IMR-90 (cell line): ENCODE measurements at regions not wholly inside any gene's neighbourhood (a gene's known extent, or its start where the extent isn't known, plus 50 kb on each side); places are given as distances from the start of the nearest gene placed in this dataset.
"Not testable (repeated sequence)": the region's sequence is repeated elsewhere in the genome, so short reads cannot be mapped to it uniquely, and the experiment has no call there.

ENCODE experiments used
- BHLHE40 ChIP-seq: fragments of 150-350 bp; IDR thresholded peaks from 2 replicates; pipeline ENCODE4 v1.6.1; 2016; ENCODE audit warnings: mild to moderate bottlenecking, low read depth, low read length
- CHD1 ChIP-seq: IDR thresholded peaks from 2 replicates; pipeline ENCODE4 v1.6.1; 2012; ENCODE audit warnings: low read depth, low read length, improper control_type of control experiment
- FOS ChIP-seq: fragments of 150-350 bp; IDR thresholded peaks from 2 replicates; pipeline ENCODE4 v1.6.1; 2016; ENCODE audit warnings: low read depth, low read length
- MAFK ChIP-seq: IDR thresholded peaks from 2 replicates; pipeline ENCODE4 v1.6.1; 2012; ENCODE audit warnings: low read depth, low read length, improper control_type of control experiment
- MXI1 ChIP-seq: IDR thresholded peaks from 2 replicates; pipeline ENCODE4 v1.6.1; 2012; ENCODE audit warnings: low read depth, mild to moderate bottlenecking, low read length, moderate library complexity, borderline replicate concordance
- POLR2A ChIP-seq: IDR thresholded peaks from 2 replicates; pipeline ENCODE4 v1.6.1; 2012; ENCODE audit warnings: mild to moderate bottlenecking, low read depth, low read length
- TF ChIP-seq, protein P1 (sequence below): conservative IDR thresholded peaks from 2 replicates; pipeline ENCODE4 v1.5.1; 2012; ENCODE audit warnings: mild to moderate bottlenecking, low read depth, low read length, improper control_type of control experiment

DNA sequence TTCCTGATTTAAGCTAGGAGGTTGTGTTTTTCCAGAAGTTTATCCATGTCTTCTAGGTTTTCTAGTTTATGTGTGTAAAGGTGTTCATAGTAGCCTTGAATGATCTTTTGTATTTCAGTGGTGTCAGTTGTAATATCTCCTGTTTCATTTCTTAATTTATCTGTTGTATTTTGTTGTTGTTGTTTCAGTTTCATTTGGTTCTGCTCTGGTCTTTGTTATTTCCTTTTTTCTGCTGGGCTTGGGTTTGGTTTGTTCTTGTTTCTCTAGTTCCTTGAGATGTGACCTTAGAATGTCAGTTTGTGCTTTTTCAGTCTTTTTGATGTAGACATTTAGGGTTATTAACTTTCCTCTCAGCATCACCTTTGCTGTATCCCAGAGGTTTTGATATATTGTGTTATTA lies 62.8 kb downstream of the SCP2D1 start:
- not testable (repeated sequence) for TF ChIP-seq MXI1, POLR2A, BHLHE40, CHD1, MAFK, FOS
- TF ChIP-seq, protein P1, sequence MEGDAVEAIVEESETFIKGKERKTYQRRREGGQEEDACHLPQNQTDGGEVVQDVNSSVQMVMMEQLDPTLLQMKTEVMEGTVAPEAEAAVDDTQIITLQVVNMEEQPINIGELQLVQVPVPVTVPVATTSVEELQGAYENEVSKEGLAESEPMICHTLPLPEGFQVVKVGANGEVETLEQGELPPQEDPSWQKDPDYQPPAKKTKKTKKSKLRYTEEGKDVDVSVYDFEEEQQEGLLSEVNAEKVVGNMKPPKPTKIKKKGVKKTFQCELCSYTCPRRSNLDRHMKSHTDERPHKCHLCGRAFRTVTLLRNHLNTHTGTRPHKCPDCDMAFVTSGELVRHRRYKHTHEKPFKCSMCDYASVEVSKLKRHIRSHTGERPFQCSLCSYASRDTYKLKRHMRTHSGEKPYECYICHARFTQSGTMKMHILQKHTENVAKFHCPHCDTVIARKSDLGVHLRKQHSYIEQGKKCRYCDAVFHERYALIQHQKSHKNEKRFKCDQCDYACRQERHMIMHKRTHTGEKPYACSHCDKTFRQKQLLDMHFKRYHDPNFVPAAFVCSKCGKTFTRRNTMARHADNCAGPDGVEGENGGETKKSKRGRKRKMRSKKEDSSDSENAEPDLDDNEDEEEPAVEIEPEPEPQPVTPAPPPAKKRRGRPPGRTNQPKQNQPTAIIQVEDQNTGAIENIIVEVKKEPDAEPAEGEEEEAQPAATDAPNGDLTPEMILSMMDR = not testable (repeated sequence)
